ENCODE measurements at regions not wholly inside any gene's neighbourhood (a gene's known extent, or its start where the extent isn't known, plus 50 kb on each side); places are given as distances from the start of the nearest gene placed in this dataset.

GRCh38 chr12:130076752-130077151 is 85.5 kb upstream of the FZD10 start:
- H3K4me3 ChIP-seq (ENCODE audit: low read depth in 1 of 2, low read length in 2 of 2), result no peak overlapping the region
- no peaks in the 10 kb centered on the region for H3K27me3 ChIP-seq (ENCODE audit: control insufficient read depth in 1 of 2, insufficient read depth in 2 of 2, low read length in 2 of 2)
- no peaks in the 10 kb centered on the region for H3K36me3 ChIP-seq (ENCODE audit: insufficient read depth, low read length)
- H3K9ac ChIP-seq (ENCODE audit: low read length), result no peak overlapping the region
- no peak overlapping the region for H3K27ac ChIP-seq (ENCODE audit: low read depth, low read length)
- H3K4me1 ChIP-seq (ENCODE audit: insufficient read depth, low read length), result no peaks in the 10 kb centered on the region
- no peaks in the 10 kb centered on the region for H3K9me3 ChIP-seq (ENCODE audit: low read length)

GRCh38 chr12:130078852-130079251 is 83.4 kb upstream of the FZD10 start:
- H3K9ac ChIP-seq (ENCODE audit: low read length), result no peak overlapping the region
- no peaks in the 10 kb centered on the region for H3K36me3 ChIP-seq (ENCODE audit: insufficient read depth, low read length)
- no peaks in the 10 kb centered on the region for H3K9me3 ChIP-seq (ENCODE audit: low read length)
- H3K4me1 ChIP-seq (ENCODE audit: insufficient read depth, low read length), result no peaks in the 10 kb centered on the region
- no peak overlapping the region for H3K27ac ChIP-seq (ENCODE audit: low read depth, low read length)
- no peaks in the 10 kb centered on the region for H3K27me3 ChIP-seq (ENCODE audit: control insufficient read depth in 1 of 2, insufficient read depth in 2 of 2, low read length in 2 of 2)
- H3K4me3 ChIP-seq (ENCODE audit: low read depth in 1 of 2, low read length in 2 of 2), result no peak overlapping the region

GRCh38 chr12:130079279-130079678 is 83.0 kb upstream of the FZD10 start:
- no peaks in the 10 kb centered on the region for H3K4me1 ChIP-seq (ENCODE audit: insufficient read depth, low read length)
- no peaks in the 10 kb centered on the region for H3K9me3 ChIP-seq (ENCODE audit: low read length)
- no peaks in the 10 kb centered on the region for H3K36me3 ChIP-seq (ENCODE audit: insufficient read depth, low read length)
- no peak overlapping the region for H3K4me3 ChIP-seq (ENCODE audit: low read depth in 1 of 2, low read length in 2 of 2)
- H3K27me3 ChIP-seq (ENCODE audit: control insufficient read depth in 1 of 2, insufficient read depth in 2 of 2, low read length in 2 of 2), result no peaks in the 10 kb centered on the region
- H3K9ac ChIP-seq (ENCODE audit: low read length), result no peak overlapping the region
- no peak overlapping the region for H3K27ac ChIP-seq (ENCODE audit: low read depth, low read length)

GRCh38 chr12:130080205-130080604 is 82.1 kb upstream of the FZD10 start:
- Histone ChIP-seq H3K4me1 (ENCODE audit: insufficient read depth, low read length) (no peaks in the 10 kb centered on the region), H3K4me3 (ENCODE audit: low read depth in 1 of 2, low read length in 2 of 2) (no peak overlapping the region), H3K9me3 (ENCODE audit: low read length) (no peaks in the 10 kb centered on the region), H3K27ac (ENCODE audit: low read depth, low read length) (no peak overlapping the region), H3K9ac (ENCODE audit: low read length) (no peak overlapping the region), H3K27me3 (ENCODE audit: control insufficient read depth in 1 of 2, insufficient read depth in 2 of 2, low read length in 2 of 2) (no peaks in the 10 kb centered on the region), H3K36me3 (ENCODE audit: insufficient read depth, low read length) (no peaks in the 10 kb centered on the region)

GRCh38 chr12:130081117-130081805 is 81.0 kb upstream of the FZD10 start:
- H3K4me1 ChIP-seq (ENCODE audit: insufficient read depth, low read length), result no peaks in the 10 kb centered on the region
- H3K36me3 ChIP-seq (ENCODE audit: insufficient read depth, low read length), result no peaks in the 10 kb centered on the region
- H3K27ac ChIP-seq (ENCODE audit: low read depth, low read length), result no peak overlapping the region
- no peak overlapping the region for H3K4me3 ChIP-seq (ENCODE audit: low read depth in 1 of 2, low read length in 2 of 2)
- H3K9ac ChIP-seq (ENCODE audit: low read length), result no peak overlapping the region
- no peaks in the 10 kb centered on the region for H3K27me3 ChIP-seq (ENCODE audit: control insufficient read depth in 1 of 2, insufficient read depth in 2 of 2, low read length in 2 of 2)
- no peaks in the 10 kb centered on the region for H3K9me3 ChIP-seq (ENCODE audit: low read length)

- Histone ChIP-seq H3K9me3 (ENCODE audit: low read length) (no peaks in the 10 kb centered on the region), H3K27me3 (ENCODE audit: control insufficient read depth in 1 of 2, insufficient read depth in 2 of 2, low read length in 2 of 2) (no peaks in the 10 kb centered on the region), H3K27ac (ENCODE audit: low read depth, low read length) (no peak overlapping the region), H3K4me1 (ENCODE audit: insufficient read depth, low read length) (no peaks in the 10 kb centered on the region), H3K36me3 (ENCODE audit: insufficient read depth, low read length) (no peaks in the 10 kb centered on the region), H3K4me3 (ENCODE audit: low read depth in 1 of 2, low read length in 2 of 2) (no peak overlapping the region), H3K9ac (ENCODE audit: low read length) (no peak overlapping the region)
These were observed 79.3 kb upstream of the FZD10 start for GRCh38 chr12:130083002-130083401.

- Histone ChIP-seq H3K9ac (ENCODE audit: low read length) (no peak overlapping the region), H3K27me3 (ENCODE audit: control insufficient read depth in 1 of 2, insufficient read depth in 2 of 2, low read length in 2 of 2) (no peaks in the 10 kb centered on the region), H3K27ac (ENCODE audit: low read depth, low read length) (no peak overlapping the region), H3K9me3 (ENCODE audit: low read length) (no peaks in the 10 kb centered on the region), H3K4me1 (ENCODE audit: insufficient read depth, low read length) (no peaks in the 10 kb centered on the region), H3K36me3 (ENCODE audit: insufficient read depth, low read length) (no peaks in the 10 kb centered on the region), H3K4me3 (ENCODE audit: low read depth in 1 of 2, low read length in 2 of 2) (no peak overlapping the region)
These were observed 78.5 kb upstream of the FZD10 start for GRCh38 chr12:130083734-130084133.

- Histone ChIP-seq H3K4me1 (ENCODE audit: insufficient read depth, low read length) (no peaks in the 10 kb centered on the region), H3K9me3 (ENCODE audit: low read length) (no peaks in the 10 kb centered on the region), H3K27ac (ENCODE audit: low read depth, low read length) (no peak overlapping the region), H3K36me3 (ENCODE audit: insufficient read depth, low read length) (no peaks in the 10 kb centered on the region), H3K27me3 (ENCODE audit: control insufficient read depth in 1 of 2, insufficient read depth in 2 of 2, low read length in 2 of 2) (no peaks in the 10 kb centered on the region), H3K4me3 (ENCODE audit: low read depth in 1 of 2, low read length in 2 of 2) (no peak overlapping the region), H3K9ac (ENCODE audit: low read length) (no peak overlapping the region)
These were observed 77.9 kb upstream of the FZD10 start for GRCh38 chr12:130084359-130084758.

- Histone ChIP-seq H3K4me3 (ENCODE audit: low read depth in 1 of 2, low read length in 2 of 2) (no peak overlapping the region), H3K27me3 (ENCODE audit: control insufficient read depth in 1 of 2, insufficient read depth in 2 of 2, low read length in 2 of 2) (no peaks in the 10 kb centered on the region), H3K27ac (ENCODE audit: low read depth, low read length) (no peak overlapping the region), H3K9ac (ENCODE audit: low read length) (no peak overlapping the region), H3K9me3 (ENCODE audit: low read length) (no peaks in the 10 kb centered on the region), H3K4me1 (ENCODE audit: insufficient read depth, low read length) (no peaks in the 10 kb centered on the region), H3K36me3 (ENCODE audit: insufficient read depth, low read length) (no peaks in the 10 kb centered on the region)
These were observed 76.0 kb upstream of the FZD10 start for GRCh38 chr12:130086248-130086647.

GRCh38 chr12:130086797-130087196 is 75.5 kb upstream of the FZD10 start:
- Histone ChIP-seq H3K4me3 (ENCODE audit: low read depth in 1 of 2, low read length in 2 of 2) (no peak overlapping the region), H3K4me1 (ENCODE audit: insufficient read depth, low read length) (no peaks in the 10 kb centered on the region), H3K27ac (ENCODE audit: low read depth, low read length) (no peak overlapping the region), H3K27me3 (ENCODE audit: control insufficient read depth in 1 of 2, insufficient read depth in 2 of 2, low read length in 2 of 2) (no peaks in the 10 kb centered on the region), H3K36me3 (ENCODE audit: insufficient read depth, low read length) (no peaks in the 10 kb centered on the region), H3K9me3 (ENCODE audit: low read length) (no peaks in the 10 kb centered on the region), H3K9ac (ENCODE audit: low read length) (no peak overlapping the region)

GRCh38 chr12:130087222-130087621 is 75.0 kb upstream of the FZD10 start:
- Histone ChIP-seq H3K36me3 (ENCODE audit: insufficient read depth, low read length) (no peaks in the 10 kb centered on the region), H3K4me1 (ENCODE audit: insufficient read depth, low read length) (no peaks in the 10 kb centered on the region), H3K9me3 (ENCODE audit: low read length) (no peaks in the 10 kb centered on the region), H3K4me3 (ENCODE audit: low read depth in 1 of 2, low read length in 2 of 2) (no peak overlapping the region), H3K27ac (ENCODE audit: low read depth, low read length) (no peak overlapping the region), H3K9ac (ENCODE audit: low read length) (no peak overlapping the region), H3K27me3 (ENCODE audit: control insufficient read depth in 1 of 2, insufficient read depth in 2 of 2, low read length in 2 of 2) (no peaks in the 10 kb centered on the region)

- H3K27ac ChIP-seq (ENCODE audit: low read depth, low read length), result no peak overlapping the region
- no peak overlapping the region for H3K9ac ChIP-seq (ENCODE audit: low read length)
- no peaks in the 10 kb centered on the region for H3K36me3 ChIP-seq (ENCODE audit: insufficient read depth, low read length)
- H3K9me3 ChIP-seq (ENCODE audit: low read length), result no peaks in the 10 kb centered on the region
- H3K4me1 ChIP-seq (ENCODE audit: insufficient read depth, low read length), result no peaks in the 10 kb centered on the region
- no peak overlapping the region for H3K4me3 ChIP-seq (ENCODE audit: low read depth in 1 of 2, low read length in 2 of 2)
- no peaks in the 10 kb centered on the region for H3K27me3 ChIP-seq (ENCODE audit: control insufficient read depth in 1 of 2, insufficient read depth in 2 of 2, low read length in 2 of 2)
These were observed 73.8 kb upstream of the FZD10 start for GRCh38 chr12:130088504-130088903.

Measured in muscle layer of colon (tissue), 2 donors.